ENCODE measurements at regions not wholly inside any gene's neighbourhood (a gene's known extent, or its start where the extent isn't known, plus 50 kb on each side); places are given as distances from the start of the nearest gene placed in this dataset.

DNA sequence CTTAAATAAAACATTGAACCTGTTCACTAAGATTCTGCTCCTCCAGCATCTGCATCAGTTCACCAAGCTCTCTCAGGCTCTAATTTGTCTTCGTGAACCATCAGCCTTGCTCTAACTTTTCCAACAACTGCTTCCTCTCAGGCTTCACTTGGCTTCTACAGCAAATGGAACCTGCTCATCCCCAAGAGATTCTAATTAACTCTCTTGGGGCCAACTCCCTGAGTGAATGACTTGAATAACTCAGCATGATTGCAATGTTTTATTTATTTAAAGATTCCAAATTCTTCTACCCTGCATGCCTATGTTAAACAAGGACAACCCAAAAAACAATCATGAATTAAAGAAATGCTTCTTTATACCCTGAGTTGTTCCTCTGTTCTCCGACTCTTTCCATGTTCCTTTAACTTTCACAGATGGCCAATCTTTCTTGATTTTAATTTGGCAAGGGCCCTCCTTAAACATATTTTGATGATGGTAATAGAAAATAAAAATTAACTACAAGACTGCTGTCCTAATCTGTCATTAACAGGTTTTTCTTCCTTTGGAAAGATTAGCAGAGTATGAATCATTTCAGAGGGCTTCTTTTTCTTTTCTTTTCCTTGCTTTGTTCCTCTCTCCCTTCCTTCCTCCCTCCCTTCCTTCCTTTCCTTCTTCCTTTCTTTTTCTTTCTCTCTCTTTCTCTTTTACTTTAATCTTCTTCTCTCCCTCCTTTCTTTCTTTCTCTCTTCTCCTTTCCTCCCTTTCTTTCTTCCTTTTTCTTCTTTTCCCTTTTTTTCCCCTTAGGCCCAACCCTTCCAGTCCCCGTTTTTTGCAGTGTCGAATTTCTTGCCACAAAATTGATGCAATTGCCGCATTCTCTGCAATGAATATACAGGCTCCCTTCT is 195.0 kb upstream of the RHOBTB1 start:
- DNase-seq = no peak

DNA sequence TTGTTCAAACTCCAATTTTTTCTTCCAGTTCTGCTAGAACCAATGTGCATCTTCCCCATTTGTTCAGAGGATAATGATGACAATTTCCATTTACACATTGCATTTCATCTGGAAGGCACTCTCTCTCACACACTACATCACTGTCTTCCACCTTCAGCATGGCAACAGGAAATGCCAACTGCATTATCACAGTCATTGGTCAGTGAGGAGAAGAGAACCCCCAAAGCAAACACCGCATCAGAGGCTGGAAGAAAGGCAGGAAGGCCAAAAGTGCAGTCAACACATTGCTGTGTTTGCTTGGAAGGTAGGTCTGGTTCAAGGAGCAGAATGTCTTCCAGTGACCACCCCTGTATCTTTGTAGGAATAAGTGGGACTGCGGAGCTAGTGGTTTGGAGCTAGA is 192.2 kb upstream of the RHOBTB1 start:
- no peak for DNase-seq

- DNase-seq = no peak
Measured at GRCh38 chr10:61135276-61135721, 191.3 kb upstream of the RHOBTB1 start.

- no peak for DNase-seq
Measured at GRCh38 chr10:61130366-61130765, 186.4 kb upstream of the RHOBTB1 start.

GRCh38 chr10:61128196-61128595 is 184.2 kb upstream of the RHOBTB1 start:
- DNase-seq = no peak

GRCh38 chr10:61125560-61126170 is 181.7 kb upstream of the RHOBTB1 start:
- DNase-seq = no peak

DNA sequence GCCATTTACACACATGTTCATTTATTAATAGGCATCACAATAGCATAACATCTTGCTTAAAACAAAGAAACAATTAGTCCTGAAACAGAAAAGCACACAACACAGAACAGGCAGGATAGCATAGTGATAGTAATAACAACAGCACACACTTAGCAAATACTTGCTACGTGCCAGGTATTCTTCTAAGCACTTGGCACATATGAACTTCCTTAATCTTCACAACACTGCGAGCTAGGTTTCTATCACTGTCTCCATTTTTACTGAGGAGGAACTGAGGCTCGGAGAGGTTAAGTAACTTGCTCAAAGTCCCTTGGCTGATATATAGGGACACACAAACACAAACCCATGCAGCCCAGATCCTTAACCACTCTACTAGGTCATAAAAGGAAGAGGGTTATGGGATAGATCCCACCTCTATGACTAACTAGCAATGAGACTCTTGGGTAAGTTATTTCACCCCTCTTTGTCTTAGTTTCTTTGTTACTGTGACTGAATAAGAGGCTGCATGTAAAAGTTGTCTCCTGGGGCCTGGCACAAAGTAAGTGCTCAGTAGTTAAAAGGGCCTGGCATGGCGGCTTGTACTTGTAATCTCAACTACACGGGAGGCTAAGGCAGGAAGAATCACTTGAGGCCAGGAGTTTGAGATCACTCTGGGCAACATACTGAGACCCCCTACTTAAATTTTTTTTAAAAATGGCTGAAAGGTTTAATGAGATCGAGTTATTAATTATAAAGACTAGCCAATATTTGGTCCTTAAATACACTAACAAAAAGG is 181.0 kb upstream of the RHOBTB1 start:
- DNase-seq = no peak

DNA sequence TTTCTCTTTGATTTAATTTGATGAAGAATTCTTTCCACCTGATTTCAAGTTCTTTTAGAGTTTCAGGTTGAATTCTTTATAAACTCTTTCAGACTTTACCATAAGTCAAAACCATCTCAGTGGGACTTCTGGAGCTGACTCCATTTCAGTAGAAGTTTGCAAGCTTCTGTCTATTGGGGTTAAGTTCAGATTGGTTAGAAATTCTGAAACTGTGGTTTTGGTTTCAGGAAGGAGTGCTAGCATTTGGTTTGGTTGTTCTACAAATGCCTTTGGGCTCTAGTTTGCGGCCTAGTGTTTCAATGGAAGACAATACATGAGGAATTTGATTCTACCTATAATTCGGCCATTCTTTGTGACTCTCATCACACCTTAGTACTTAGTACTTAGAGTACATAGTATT is 176.8 kb upstream of the RHOBTB1 start:
- no peak for DNase-seq

DNA sequence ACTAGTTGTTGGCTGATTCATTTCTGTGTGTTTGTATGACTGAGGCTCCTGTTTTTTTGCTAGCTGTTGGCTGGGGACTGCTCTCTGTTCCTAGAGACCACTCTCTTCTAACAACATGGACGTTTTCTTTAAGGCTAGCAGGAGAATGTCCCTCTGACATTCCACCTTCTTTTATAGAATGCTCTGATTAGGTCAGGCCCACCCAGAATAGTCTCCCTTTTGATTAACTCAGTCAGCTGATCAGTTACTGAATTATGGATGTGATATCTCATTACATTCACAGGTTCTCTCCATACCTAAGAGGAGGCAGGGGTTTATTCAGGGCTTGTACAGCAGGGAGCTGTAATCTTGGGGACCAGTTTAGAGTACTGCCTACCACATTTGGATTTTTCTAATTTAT is 175.6 kb upstream of the RHOBTB1 start:
- DNase-seq = no peak

DNA sequence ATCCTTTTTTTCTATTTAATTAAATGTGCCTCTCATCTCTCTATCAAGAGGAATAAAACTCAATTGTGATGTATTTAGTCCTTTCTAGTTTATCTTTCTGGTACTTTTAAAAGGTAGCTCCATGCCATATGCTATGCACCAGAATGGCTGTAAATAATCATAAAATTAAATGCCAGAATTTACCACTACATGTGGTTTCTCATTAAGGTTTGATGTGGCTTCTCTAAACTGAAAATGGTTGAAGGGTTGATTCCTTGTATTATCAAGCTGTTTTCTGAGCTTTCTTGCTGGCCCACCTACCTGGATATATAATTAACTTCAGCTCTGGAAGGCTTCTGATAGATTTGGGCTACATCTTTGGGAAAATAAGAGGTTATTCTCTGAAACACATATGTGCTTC is 171.9 kb upstream of the RHOBTB1 start:
- no peak for DNase-seq

- no peak for DNase-seq
Measured at GRCh38 chr10:61112771-61113170, 168.8 kb upstream of the RHOBTB1 start.

DNA sequence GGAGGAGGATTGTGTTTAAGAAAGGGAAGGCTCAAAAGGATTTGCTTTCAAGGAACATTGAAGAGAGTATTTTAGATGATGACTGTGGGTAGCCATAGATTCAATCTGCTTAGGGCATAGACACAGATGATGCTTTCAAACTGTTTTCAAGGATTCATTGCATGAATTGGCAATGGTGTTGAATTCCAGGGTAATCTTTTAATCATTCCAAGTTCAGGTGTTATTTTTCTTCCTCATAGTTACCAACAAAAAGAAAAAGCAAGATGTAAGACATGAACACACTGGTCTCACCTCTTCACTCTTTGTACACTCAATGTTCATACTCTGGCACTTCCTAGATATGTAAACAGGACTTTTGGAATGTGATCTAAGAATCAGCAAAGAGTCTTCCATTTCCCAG is 167.0 kb upstream of the RHOBTB1 start:
- DNase-seq = no peak

DNA sequence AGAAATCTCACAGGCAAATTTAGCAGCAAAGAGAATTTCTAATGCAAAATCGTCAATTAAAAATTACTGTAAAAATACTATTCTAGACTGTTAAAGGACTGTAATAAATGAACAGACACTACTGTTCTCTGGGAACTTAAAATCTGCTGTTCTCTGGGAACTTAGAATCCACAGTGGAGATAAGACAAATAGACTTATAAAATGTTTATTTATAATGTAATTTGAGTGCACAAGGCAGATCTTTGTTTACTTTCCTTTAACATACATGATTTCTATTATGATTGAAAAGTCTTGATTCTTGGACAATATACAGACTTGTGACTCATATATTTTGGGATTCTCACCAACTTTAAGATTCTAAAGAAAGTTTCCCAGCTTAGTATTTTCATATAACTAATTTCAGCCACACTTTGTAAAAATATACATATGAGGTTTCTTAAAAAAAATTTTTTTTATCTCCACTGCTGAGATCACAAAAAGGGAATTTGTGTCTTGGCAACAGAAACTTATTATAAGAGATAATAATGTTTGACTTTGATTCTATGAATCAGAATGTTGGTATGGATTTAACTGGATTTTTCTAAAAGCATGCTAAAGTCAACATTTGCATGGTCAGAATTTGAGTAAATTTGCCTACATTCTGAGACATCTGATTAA is 166.3 kb upstream of the RHOBTB1 start:
- no peak for DNase-seq

- DNase-seq = no peak
Measured at GRCh38 chr10:61108915-61109314, 164.9 kb upstream of the RHOBTB1 start.

GRCh38 chr10:61100887-61101286 is 156.9 kb upstream of the RHOBTB1 start:
- no peak for DNase-seq

- no peak for DNase-seq
Measured at GRCh38 chr10:61099756-61100155, 155.8 kb upstream of the RHOBTB1 start.

DNA sequence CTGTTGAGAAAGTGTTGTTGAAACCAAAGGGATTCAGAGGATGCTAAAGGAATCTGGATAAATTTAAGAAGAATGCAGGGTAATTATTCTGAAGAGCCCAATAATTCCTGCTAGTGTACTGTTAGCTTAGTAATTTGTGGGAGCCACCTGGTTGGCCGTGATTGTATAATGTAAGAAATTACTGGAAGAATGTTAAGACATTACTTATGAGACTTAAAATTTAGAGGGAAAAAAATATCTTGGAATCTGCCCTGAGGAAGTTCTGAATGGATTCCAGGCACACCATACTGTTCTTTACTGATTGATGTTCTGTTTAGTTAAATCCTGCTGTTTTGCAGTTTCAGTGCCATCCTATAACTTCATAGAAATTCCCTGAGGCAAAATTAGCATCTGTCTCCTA is 155.0 kb upstream of the RHOBTB1 start:
- no peak for DNase-seq

DNA sequence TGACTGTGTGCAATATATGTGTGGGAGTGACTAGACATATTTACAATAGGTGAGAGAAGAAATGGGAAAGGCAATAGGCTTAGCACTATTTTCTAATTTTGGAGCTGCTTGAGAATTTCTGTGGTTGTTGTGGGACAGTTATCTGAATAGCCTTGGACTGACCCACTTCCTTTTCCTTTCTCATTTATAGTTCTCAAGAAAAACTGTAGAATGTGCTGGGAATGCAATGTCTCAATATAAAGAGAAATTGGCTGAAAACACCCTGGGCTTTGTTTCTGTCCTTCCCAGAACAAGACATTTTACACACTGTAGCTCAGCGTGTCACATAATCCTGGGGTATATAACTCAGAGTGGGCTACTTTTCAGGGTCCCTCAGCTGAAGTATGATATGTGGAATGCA is 153.0 kb upstream of the RHOBTB1 start:
- DNase-seq = no peak

DNA sequence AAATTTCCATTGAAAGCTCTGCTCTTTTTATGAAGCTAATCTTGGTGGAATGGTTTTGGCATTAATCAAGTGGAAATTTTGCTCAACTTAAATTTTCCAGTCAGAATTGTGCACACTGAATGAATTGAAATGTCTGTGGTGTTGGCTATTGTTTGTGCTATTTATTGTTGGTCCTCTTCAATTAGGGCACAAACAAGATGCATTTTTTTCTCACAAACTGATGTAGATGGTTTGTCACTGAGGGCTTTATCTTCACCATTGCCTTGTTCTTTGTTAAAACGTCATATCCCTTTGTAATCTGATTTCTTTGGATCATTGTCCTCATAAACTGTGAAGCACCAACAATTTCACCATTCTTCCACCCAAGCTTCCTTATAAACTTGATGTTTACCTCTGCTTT is 152.1 kb upstream of the RHOBTB1 start:
- no peak for DNase-seq

DNA sequence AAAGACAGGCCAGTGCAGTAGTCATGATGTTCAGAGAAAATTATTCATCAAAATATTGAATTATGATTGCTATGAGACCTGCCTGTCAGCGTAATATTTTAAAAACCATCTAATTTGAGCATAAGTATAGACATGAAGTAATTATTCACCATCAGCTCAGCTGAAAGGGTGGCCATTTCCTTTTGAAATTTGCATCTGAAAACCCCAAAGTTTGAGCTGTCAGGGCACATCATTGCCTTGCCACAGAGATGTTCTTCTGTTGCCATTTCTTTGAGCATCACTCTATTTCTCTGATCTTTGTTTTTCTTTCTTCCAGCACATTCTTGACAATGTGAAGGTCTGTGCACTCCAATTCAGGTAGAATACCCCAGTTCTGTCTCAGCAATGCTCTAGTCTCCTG is 147.5 kb upstream of the RHOBTB1 start:
- no peak for DNase-seq

GRCh38 chr10:61089251-61089650 is 145.3 kb upstream of the RHOBTB1 start:
- DNase-seq = no peak

GRCh38 chr10:61084493-61084892 is 140.5 kb upstream of the RHOBTB1 start:
- no peak for DNase-seq

DNA sequence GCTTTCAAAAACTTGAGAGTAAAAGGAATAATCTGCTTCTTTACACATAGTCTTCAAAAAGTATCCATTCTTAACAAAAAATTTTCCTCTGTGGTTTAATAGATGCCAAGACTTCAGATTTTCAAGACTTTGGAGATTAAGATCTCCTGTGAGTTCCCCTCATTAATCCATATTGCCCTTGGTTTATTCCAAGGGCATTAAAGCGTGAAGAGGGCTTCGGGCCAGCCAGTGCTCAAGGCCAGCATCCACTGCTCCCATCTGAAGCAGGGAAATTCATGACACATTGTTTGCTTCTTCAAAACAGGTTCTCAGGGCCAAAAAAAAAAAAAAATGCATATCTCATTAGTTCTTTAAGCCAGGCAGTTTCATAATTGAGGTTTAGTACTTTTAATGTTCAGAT is 137.3 kb upstream of the RHOBTB1 start:
- no peak for DNase-seq

All from NCI-H2081 (cell line).